ENCODE measurements at regions not wholly inside any gene's neighbourhood (a gene's known extent, or its start where the extent isn't known, plus 50 kb on each side); places are given as distances from the start of the nearest gene placed in this dataset.

DNA sequence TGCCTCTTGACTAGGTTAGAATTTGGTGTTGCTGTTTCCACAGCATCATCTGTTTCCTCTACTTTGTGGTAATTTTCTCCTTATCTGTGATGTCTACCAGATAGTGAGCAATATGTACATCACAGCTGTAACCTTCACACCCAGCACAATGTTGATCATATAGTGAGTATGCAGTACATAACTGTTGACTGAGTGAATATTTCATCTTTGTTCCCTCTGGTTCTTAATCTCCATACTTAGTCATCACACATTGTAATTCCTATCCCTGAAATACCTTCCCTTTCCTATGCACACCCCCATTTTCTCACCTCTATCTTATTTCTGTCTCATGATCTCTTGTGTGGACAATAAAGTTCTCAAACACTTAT is 115.9 kb downstream of the KIF4B start:
- TF ChIP-seq EZH2phosphoT487 (IDR thresholded peaks at IDR 0.05; ENCODE audit: low read length) (no peak), CTCF (IDR thresholded peaks at IDR 0.05; ENCODE audit: low read length) (no peak)

Measured in MM.1S (cell line).